ENCODE measurements at regions not wholly inside any gene's neighbourhood (a gene's known extent, or its start where the extent isn't known, plus 50 kb on each side); places are given as distances from the start of the nearest gene placed in this dataset.

DNA sequence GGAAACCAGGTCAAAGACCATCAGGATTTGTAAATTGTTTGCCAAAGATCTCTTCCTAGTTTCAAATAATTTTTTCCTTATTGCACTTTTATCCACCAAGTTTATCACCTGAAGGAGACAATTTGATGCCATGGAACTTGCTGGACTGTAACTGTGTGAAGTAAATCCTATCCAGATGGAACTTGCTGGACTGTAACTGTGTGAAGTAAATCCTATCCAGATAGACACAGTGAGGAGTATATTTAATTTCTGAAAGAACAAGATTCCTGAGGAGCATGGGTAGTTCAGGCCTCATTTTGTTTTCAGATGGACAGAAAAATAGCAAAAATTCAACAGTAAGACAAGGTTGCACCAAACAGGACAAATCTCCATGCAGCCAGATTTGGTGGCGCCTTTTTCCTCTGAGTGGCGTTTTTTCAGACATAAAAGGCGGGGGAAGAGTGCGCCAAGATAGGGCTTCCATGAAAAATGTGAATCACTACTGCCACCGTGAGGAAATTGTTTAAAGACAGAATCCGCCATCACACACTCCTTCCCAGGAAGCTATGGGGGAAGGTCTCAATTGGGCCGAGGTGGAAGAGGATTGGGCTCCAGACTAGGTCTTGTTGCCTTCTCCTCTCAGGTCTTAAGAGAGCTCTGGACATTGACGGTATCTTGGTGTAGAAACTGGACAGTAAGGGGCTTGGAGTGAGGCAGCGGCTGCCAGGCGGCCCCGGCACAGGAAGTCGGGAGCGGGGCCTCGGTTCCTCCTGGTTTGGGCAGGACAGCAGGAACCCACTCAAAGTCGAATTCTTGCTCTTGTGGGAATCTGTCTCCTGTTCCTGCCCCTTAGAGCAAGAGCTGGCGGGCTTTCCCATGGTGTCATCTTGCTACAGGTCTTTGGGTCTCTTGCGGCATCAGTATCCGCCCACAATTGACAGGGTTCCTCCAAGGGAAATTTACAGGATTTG lies 234.7 kb downstream of the OR13H1 start:
- peak; percentile 75 for DNase-seq (ENCODE audit: low spot score)

GRCh38 chrX:131779306-131779705 lies 235.4 kb downstream of the OR13H1 start:
- no peak for DNase-seq (ENCODE audit: low spot score)

GRCh38 chrX:131779741-131780140 lies 235.9 kb downstream of the OR13H1 start:
- no peak for DNase-seq (ENCODE audit: low spot score)

GRCh38 chrX:131782646-131783045 lies 238.8 kb downstream of the OR13H1 start:
- no peak for DNase-seq (ENCODE audit: low spot score)

- DNase-seq (ENCODE audit: low spot score): peak; percentile 65
Measured at GRCh38 chrX:131783555-131784308, 239.4 kb upstream of the STK26 start.

- no peak for DNase-seq (ENCODE audit: low spot score)
Measured at GRCh38 chrX:131789664-131790063, 233.4 kb upstream of the STK26 start.

DNA sequence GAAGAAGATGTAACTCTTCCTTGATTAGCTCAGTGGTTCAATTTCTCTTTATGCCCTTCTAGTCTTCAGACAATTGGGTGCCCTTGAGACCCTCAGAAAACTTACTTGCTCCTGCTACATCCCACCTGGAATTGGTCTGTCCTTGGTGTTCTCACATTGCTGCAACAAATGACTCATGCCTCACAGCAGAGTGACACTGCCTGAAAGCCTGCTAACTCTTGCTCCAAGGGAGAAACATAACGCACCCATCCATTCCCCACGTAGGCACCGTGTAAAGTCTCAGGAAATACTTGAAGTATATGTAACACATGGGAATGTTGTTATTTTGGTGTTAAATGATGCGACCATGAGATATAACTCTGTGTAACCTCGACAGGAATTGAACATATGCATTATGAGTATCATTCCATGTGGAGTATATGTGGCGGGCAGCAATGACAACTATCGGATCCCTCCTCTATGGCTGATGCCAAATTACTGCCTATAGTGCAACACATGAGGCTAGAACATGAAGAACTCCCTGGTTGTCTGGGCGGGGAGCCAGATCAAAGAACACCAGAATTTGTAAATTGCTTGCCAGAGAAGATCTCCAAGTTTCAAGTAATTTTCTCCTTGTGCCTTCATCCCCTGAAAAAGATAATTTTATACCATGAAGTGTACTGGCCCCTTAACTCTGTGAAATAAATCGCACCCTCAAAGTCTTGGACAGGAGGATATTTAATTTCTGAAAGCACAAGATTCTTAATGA lies 231.3 kb upstream of the STK26 start:
- no peak for DNase-seq (ENCODE audit: low spot score)

DNA sequence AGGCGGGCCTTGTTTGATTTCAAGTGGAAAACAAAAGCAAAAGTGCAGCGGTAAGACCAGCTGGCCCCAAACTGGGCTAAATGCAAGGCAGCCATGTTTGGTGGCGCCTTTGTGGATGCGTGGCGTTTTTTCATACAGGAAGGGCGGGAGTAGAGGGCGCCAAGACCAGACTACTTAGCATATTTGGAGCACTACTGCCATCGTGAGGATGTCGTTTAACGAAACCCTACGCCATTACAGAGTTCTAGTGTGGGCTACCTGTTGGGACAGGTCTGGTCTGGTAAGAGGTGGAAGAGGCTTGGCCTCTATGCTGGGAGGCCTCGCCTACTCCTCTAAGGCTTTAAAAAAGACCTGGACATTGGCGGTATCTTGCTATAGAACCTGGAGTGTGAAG lies 230.7 kb upstream of the STK26 start:
- DNase-seq (ENCODE audit: low spot score): peak; percentile 94

- DNase-seq (ENCODE audit: low spot score): peak; percentile 90
Measured at GRCh38 chrX:131792789-131793462, 230.2 kb upstream of the STK26 start.

GRCh38 chrX:131795442-131796229 lies 227.5 kb upstream of the STK26 start:
- no peak for DNase-seq (ENCODE audit: low spot score)

- DNase-seq (ENCODE audit: low spot score): no peak
Measured at GRCh38 chrX:131801066-131801465, 222.0 kb upstream of the STK26 start.

GRCh38 chrX:131801911-131802310 lies 221.2 kb upstream of the STK26 start:
- no peak for DNase-seq (ENCODE audit: low spot score)

- peak; percentile 28 for DNase-seq (ENCODE audit: low spot score)
Measured at GRCh38 chrX:131802836-131803626, 220.1 kb upstream of the STK26 start.

DNA sequence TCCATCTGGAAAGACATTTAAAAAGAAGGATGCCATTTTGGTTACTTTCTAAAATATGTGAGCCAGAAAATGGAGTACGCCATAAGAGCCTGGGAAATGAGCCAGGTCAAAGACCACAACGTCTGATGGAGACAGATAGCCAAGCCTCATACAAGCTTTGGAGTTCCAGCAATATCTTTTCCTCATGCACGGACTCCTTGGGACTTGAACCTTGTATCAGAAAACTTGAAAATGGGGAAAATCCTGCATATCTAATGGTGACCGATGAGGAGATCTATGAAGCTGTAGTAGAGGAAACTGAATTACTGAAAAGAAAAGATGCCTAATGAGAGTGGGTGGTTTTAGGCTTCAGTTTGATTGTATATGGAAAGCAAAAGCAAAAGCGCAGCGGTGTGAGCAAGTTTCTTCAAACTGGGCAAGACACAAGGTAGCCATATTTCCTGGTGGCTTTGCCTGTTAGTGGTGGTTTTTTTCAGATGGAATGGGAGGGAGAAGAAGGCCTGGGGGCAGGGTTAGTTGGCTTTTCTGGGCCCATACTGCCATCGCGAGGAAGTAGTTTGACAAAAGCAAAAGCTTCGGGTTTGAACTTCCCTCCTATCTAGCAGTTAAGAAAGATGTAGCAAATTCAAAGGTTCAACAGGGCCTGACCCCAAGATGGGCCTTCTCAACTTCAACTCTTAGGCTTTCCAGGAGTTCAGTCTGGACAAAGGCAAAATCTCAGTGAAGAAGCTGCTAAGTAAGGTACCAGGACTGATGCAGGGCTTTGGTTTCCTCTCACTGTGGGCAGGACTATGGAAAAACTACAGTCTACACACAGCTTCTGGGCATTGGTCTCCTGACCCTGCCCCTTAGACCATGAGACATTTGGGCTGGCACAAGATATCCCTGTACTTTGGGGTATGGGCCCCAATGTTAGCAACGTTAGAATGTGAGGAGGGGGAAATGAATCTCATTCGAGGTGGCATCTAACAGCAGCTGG lies 210.0 kb upstream of the STK26 start:
- peak; percentile 89 for DNase-seq (ENCODE audit: low spot score)

DNA sequence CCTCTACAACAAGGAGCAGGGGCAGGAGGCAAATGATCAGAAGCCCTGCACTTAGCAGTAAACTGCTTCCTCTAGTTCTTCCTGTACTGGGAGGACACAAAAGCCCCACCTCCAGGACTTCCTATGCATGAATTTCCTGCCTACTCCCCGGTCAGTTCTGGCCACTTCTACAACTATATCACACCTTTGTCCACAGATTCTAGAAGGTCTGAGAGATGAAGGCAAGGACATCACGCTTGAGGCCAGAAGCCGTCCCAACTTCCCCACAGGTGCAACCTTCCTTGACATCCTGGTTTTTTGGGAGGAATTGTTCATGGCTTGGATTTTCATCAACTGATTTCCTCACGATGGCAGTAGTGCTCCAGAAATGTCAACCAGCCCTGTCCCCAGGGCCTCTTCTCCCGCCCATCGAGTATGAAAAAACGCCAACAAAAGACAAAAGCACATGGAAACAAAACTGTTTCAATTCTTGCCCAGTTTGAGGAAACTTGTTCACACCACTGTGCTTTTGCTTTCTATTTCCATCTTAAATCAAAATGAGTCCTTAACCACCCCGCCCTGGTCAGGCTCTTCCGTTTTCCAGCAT lies 206.5 kb upstream of the STK26 start:
- DNase-seq (ENCODE audit: low spot score): peak; percentile 59

- DNase-seq (ENCODE audit: low spot score): peak; percentile 21
Measured at GRCh38 chrX:131818297-131818936, 204.7 kb upstream of the STK26 start.

- no peak for DNase-seq (ENCODE audit: low spot score)
Measured at GRCh38 chrX:131821945-131822622, 201.0 kb upstream of the STK26 start.
